Astrocyte of the spinal cord (primary cell): ENCODE measurements at regions not wholly inside any gene's neighbourhood (a gene's known extent, or its start where the extent isn't known, plus 50 kb on each side); places are given as distances from the start of the nearest gene placed in this dataset.

Experiments used
- DNase-seq: peaks from one replicate; pipeline ENCODE4 v3.0.0; 2011; ENCODE audit warnings: low read depth, low spot score
- H3K4me3 ChIP-seq: 2 replicates; pipeline ENCODE4 v1.5.1; 2011; ENCODE audit warnings: low read depth, mild to moderate bottlenecking, low read length, moderate library complexity
- CTCF ChIP-seq: IDR thresholded peaks from 2 replicates; pipeline ENCODE4 v1.5.1; 2012; ENCODE audit warnings: low read depth, mild to moderate bottlenecking, low read length, inconsistent platforms
- in situ Hi-C: cut with HindIII; loops from 2 replicates; pipeline ENCODE4 v1.10.0; 2017; ENCODE audit warnings: low sequenced_read_pairs

- no peak overlapping the region for H3K4me3 ChIP-seq
- no peak for TF ChIP-seq CTCF
- no peak for DNase-seq
- in situ Hi-C loops, result no loop called here
These were observed 131.5 kb upstream of the ZNF644 start for GRCh38 chr1:91153341-91153740.

GRCh38 chr1:91152331-91152730, 130.5 kb upstream of the ZNF644 start:
- DNase-seq, result no peak
- no peak for TF ChIP-seq CTCF
- in situ Hi-C loops, result no loop called here
- no peak overlapping the region for H3K4me3 ChIP-seq

GRCh38 chr1:91151702-91152101, 129.9 kb upstream of the ZNF644 start:
- TF ChIP-seq CTCF, result no peak
- H3K4me3 ChIP-seq, result no peak overlapping the region
- DNase-seq, result no peak
- in situ Hi-C loops, result no loop called here

- in situ Hi-C loops, result no loop called here
These were observed 126.8 kb upstream of the ZNF644 start for GRCh38 chr1:91148641-91149069.

GRCh38 chr1:91141858-91142257, 120.0 kb upstream of the ZNF644 start:
- no peak for DNase-seq
- no peak for TF ChIP-seq CTCF
- in situ Hi-C loops, result no loop called here
- H3K4me3 ChIP-seq, result no peak overlapping the region

More at GRCh38 chr1:91148641-91149069, 126.8 kb upstream of the ZNF644 start:
- TF ChIP-seq CTCF, result no peak
- DNase-seq, result no peak
- no peak overlapping the region for H3K4me3 ChIP-seq

- in situ Hi-C loops, result no loop called here
- DNase-seq, result no peak
- no peak for TF ChIP-seq CTCF
- no peak overlapping the region for H3K4me3 ChIP-seq
These were observed 117.1 kb upstream of the ZNF644 start for GRCh38 chr1:91138959-91139358.

GRCh38 chr1:91137173-91137852, 115.5 kb upstream of the ZNF644 start:
- no peak for DNase-seq
- H3K4me3 ChIP-seq, result no peak overlapping the region
- in situ Hi-C loops, result no loop called here
- TF ChIP-seq CTCF, result no peak
